NCI-H2227 (cell line): ENCODE measurements at regions not wholly inside any gene's neighbourhood (a gene's known extent, or its start where the extent isn't known, plus 50 kb on each side); places are given as distances from the start of the nearest gene placed in this dataset.

ENCODE experiments used
- DNase-seq: peaks from one replicate; lab custom pipeline; 2025; ENCODE audit not compliant: unreplicated experiment; lab: John Stamatoyannopoulos, UW

- no peak for DNase-seq
Measured at GRCh38 chr6:2505624-2506023, 245.1 kb downstream of the MYLK4 start.

GRCh38 chr6:2504495-2505064, 246.1 kb downstream of the MYLK4 start:
- DNase-seq = no peak

GRCh38 chr6:2503816-2504494, 246.8 kb downstream of the MYLK4 start:
- DNase-seq = no peak

GRCh38 chr6:2502998-2503674, 247.6 kb downstream of the MYLK4 start:
- DNase-seq = no peak

GRCh38 chr6:2502096-2502997, 248.4 kb downstream of the MYLK4 start:
- DNase-seq = no peak

GRCh38 chr6:2497922-2498623, 252.6 kb downstream of the MYLK4 start:
- no peak for DNase-seq

GRCh38 chr6:2496291-2496690, 250.9 kb upstream of the GMDS start:
- no peak for DNase-seq

GRCh38 chr6:2492686-2493523, 247.5 kb upstream of the GMDS start:
- no peak for DNase-seq

GRCh38 chr6:2491137-2491536, 245.7 kb upstream of the GMDS start:
- DNase-seq = no peak

- DNase-seq = no peak
Measured at GRCh38 chr6:2488578-2488977, 243.2 kb upstream of the GMDS start.

- no peak for DNase-seq
Measured at GRCh38 chr6:2485116-2485515, 239.7 kb upstream of the GMDS start.

GRCh38 chr6:2482773-2483172, 237.4 kb upstream of the GMDS start:
- no peak for DNase-seq

- no peak for DNase-seq
Measured at GRCh38 chr6:2481307-2481706, 235.9 kb upstream of the GMDS start.

GRCh38 chr6:2480267-2480966, 235.0 kb upstream of the GMDS start:
- DNase-seq = no peak

- DNase-seq = no peak
Measured at GRCh38 chr6:2478200-2478599, 232.8 kb upstream of the GMDS start.

GRCh38 chr6:2477666-2478065, 232.3 kb upstream of the GMDS start:
- no peak for DNase-seq

- DNase-seq = no peak
Measured at GRCh38 chr6:2477250-2477649, 231.8 kb upstream of the GMDS start.

- DNase-seq = no peak
Measured at GRCh38 chr6:2476376-2476775, 231.0 kb upstream of the GMDS start.

GRCh38 chr6:2471472-2471871, 226.1 kb upstream of the GMDS start:
- DNase-seq = no peak
